ENCODE measurements at regions not wholly inside any gene's neighbourhood (a gene's known extent, or its start where the extent isn't known, plus 50 kb on each side); places are given as distances from the start of the nearest gene placed in this dataset.

DNA sequence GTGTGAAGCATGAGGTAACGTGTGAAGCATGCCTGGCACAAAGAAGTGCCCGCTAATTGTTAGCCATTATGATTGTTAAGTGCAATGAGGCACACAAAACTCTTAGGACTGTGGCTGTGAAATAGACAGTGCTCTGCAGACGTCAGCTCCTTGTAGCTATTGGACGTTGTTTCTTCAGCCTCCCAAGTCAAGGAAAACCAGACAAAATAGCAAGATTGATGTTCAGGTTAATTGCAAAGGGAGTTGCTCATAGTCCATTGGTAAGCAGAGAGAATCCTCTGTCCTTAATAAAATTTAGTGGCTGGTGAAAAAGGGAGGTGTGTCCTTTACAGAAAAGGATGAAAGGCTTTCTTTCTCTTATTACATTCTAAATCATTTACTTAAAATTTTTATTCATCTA is 54.6 kb upstream of the MBP start:
- Histone ChIP-seq H3K9me3 (ENCODE audit: control insufficient read depth, low read length) (no peaks in the 10 kb centered on the region), H3K4me2 (ENCODE audit: low read length, poor library complexity, severe bottlenecking) (no peak overlapping the region), H2BK12ac (ENCODE audit: low read length in 2 of 2) (no peak overlapping the region), H3K79me1 (replicated peaks; ENCODE audit: low read length, poor library complexity, severe bottlenecking) (no peaks in the 10 kb centered on the region), H2AFZ (ENCODE audit: low read depth, low read length) (no peak overlapping the region), H3K4ac (ENCODE audit: low read depth in 1 of 2, low read length in 2 of 2) (no peak overlapping the region), H3K18ac (ENCODE audit: low read depth in 1 of 2, low read length in 2 of 2) (no peak overlapping the region), H3K27ac (ENCODE audit: low read length, poor library complexity, severe bottlenecking) (no peak overlapping the region), H2BK120ac (ENCODE audit: low read depth, low read length) (no peak overlapping the region), H2BK15ac (ENCODE audit: low read depth, poor library complexity, severe bottlenecking) (no peak overlapping the region), H2BK5ac (ENCODE audit: low read depth, low read length, poor library complexity, severe bottlenecking) (no peak overlapping the region), H4K91ac (ENCODE audit: low read length) (no peak overlapping the region), H3K23ac (ENCODE audit: low read length in 2 of 2) (no peak overlapping the region), H3K4me1 (ENCODE audit: control insufficient read depth, insufficient read depth, low read depth, low read length) (peaks cover 3% of the 10 kb centered on the region), H3K27me3 (ENCODE audit: control insufficient read depth in 1 of 2, insufficient read depth in 1 of 2, low read length in 2 of 2) (no peaks in the 10 kb centered on the region), H4K8ac (ENCODE audit: low read length) (no peak overlapping the region), H3K4me3 (ENCODE audit: insufficient read depth in 1 of 2, low read depth in 1 of 2, low read length in 2 of 2) (no peak overlapping the region), H3K36me3 (ENCODE audit: control insufficient read depth in 1 of 2, insufficient read depth in 2 of 2, low read depth in 1 of 2, low read length in 2 of 2) (no peaks in the 10 kb centered on the region), H3K14ac (ENCODE audit: low read length in 2 of 2) (no peak overlapping the region), H3K9ac (ENCODE audit: low read length) (no peak overlapping the region), H2AK5ac (ENCODE audit: low read length, severe bottlenecking) (no peak overlapping the region)
- WGBS = 77% methylated on average over 4 of the region's 4 CpGs
- DNase-seq = no peak

DNA sequence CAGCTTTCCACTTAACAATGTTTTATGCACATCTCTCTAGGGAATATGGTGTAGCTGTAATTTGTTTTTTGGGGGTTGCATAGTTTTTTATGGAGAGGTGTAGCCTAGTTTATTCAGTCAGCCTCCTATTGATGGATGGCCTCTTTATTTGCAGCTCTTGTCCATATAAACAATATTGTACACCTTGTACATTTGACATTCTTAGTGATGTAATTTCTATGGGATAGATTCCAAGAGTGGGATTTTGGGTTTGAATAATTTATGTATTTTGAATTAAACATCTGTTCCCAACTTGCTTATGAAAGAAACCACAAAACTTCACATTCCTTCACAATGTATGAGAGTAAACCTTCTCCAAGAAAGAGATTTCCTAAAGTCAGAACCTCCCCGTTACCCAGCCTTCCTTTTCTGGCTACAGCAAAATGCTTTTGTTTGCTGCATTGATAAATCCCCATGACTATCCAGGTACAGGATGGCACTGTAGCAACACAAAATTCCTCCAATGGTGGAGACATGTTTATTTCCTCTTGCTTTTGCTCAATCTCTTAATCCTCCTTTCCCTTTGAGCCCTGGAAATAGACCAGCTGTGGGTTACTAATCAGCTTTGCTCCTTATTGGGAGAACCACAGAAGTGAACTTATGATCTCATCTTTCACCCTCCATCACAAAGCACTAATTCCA is 58.4 kb upstream of the GALR1 start:
- DNase-seq = peak; percentile 44
- Histone ChIP-seq H3K4ac (ENCODE audit: low read depth in 1 of 2, low read length in 2 of 2) (no peak overlapping the region), H3K36me3 (ENCODE audit: control insufficient read depth in 1 of 2, insufficient read depth in 2 of 2, low read depth in 1 of 2, low read length in 2 of 2) (no peaks in the 10 kb centered on the region), H2BK120ac (ENCODE audit: low read depth, low read length) (no peak overlapping the region), H3K9ac (ENCODE audit: low read length) (peak overlapping the region; percentile 37), H2AK5ac (ENCODE audit: low read length, severe bottlenecking) (no peak overlapping the region), H3K4me1 (ENCODE audit: control insufficient read depth, insufficient read depth, low read depth, low read length) (peaks cover 3% of the 10 kb centered on the region), H3K23ac (ENCODE audit: low read length in 2 of 2) (no peak overlapping the region), H2AFZ (ENCODE audit: low read depth, low read length) (no peak overlapping the region), H3K14ac (ENCODE audit: low read length in 2 of 2) (no peak overlapping the region), H3K4me2 (ENCODE audit: low read length, poor library complexity, severe bottlenecking) (no peak overlapping the region), H3K18ac (ENCODE audit: low read depth in 1 of 2, low read length in 2 of 2) (no peak overlapping the region), H3K79me1 (replicated peaks; ENCODE audit: low read length, poor library complexity, severe bottlenecking) (no peaks in the 10 kb centered on the region), H3K27me3 (ENCODE audit: control insufficient read depth in 1 of 2, insufficient read depth in 1 of 2, low read length in 2 of 2) (no peaks in the 10 kb centered on the region), H2BK12ac (ENCODE audit: low read length in 2 of 2) (no peak overlapping the region), H4K91ac (ENCODE audit: low read length) (no peak overlapping the region), H3K4me3 (ENCODE audit: insufficient read depth in 1 of 2, low read depth in 1 of 2, low read length in 2 of 2) (peak overlapping the region in 1 of 2 experiments; percentile 20), H2BK15ac (ENCODE audit: low read depth, poor library complexity, severe bottlenecking) (no peak overlapping the region), H3K27ac (ENCODE audit: low read length, poor library complexity, severe bottlenecking) (peak overlapping the region; percentile 28), H2BK5ac (ENCODE audit: low read depth, low read length, poor library complexity, severe bottlenecking) (no peak overlapping the region), H3K9me3 (ENCODE audit: control insufficient read depth, low read length) (no peaks in the 10 kb centered on the region), H4K8ac (ENCODE audit: low read length) (no peak overlapping the region)
- 82% methylated on average over 1 of the region's 1 CpG for WGBS

DNA sequence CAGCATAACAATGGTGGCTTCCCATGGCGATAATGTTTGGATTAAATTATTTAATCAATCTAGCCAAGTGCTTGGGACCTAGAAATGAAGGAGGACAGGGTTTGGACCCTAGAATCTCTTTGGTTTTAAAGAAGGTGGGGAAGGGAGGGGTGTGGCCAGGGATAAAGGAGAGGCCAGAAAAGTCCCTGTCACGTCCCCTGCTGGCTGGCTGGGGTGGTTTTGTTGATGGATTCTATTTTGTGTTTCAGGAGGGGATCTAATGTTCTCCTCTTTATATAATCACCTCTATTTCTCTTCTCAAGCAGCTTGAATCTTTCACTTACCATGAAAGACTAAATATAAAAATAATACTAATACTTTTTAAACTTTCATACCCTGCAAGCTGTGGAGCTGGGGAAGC is 52.6 kb upstream of the GALR1 start:
- Histone ChIP-seq H2BK120ac (ENCODE audit: low read depth, low read length) (no peak overlapping the region), H2AFZ (ENCODE audit: low read depth, low read length) (no peak overlapping the region), H3K4me3 (ENCODE audit: insufficient read depth in 1 of 2, low read depth in 1 of 2, low read length in 2 of 2) (no peak overlapping the region), H3K4ac (ENCODE audit: low read depth in 1 of 2, low read length in 2 of 2) (no peak overlapping the region), H2BK12ac (ENCODE audit: low read length in 2 of 2) (no peak overlapping the region), H3K27ac (ENCODE audit: low read length, poor library complexity, severe bottlenecking) (no peak overlapping the region), H3K4me1 (ENCODE audit: control insufficient read depth, insufficient read depth, low read depth, low read length) (peaks cover 4% of the 10 kb centered on the region), H3K4me2 (ENCODE audit: low read length, poor library complexity, severe bottlenecking) (no peak overlapping the region), H3K79me1 (replicated peaks; ENCODE audit: low read length, poor library complexity, severe bottlenecking) (no peaks in the 10 kb centered on the region), H3K18ac (ENCODE audit: low read depth in 1 of 2, low read length in 2 of 2) (no peak overlapping the region), H3K23ac (ENCODE audit: low read length in 2 of 2) (no peak overlapping the region), H2AK5ac (ENCODE audit: low read length, severe bottlenecking) (no peak overlapping the region), H3K9me3 (ENCODE audit: control insufficient read depth, low read length) (no peaks in the 10 kb centered on the region), H3K36me3 (ENCODE audit: control insufficient read depth in 1 of 2, insufficient read depth in 2 of 2, low read depth in 1 of 2, low read length in 2 of 2) (no peaks in the 10 kb centered on the region), H4K8ac (ENCODE audit: low read length) (no peak overlapping the region), H3K9ac (ENCODE audit: low read length) (no peak overlapping the region), H2BK5ac (ENCODE audit: low read depth, low read length, poor library complexity, severe bottlenecking) (no peak overlapping the region), H3K14ac (ENCODE audit: low read length in 2 of 2) (no peak overlapping the region), H2BK15ac (ENCODE audit: low read depth, poor library complexity, severe bottlenecking) (no peak overlapping the region), H3K27me3 (ENCODE audit: control insufficient read depth in 1 of 2, insufficient read depth in 1 of 2, low read length in 2 of 2) (no peaks in the 10 kb centered on the region), H4K91ac (ENCODE audit: low read length) (no peak overlapping the region)
- DNase-seq = no peak
- WGBS = 68% methylated on average over 1 of the region's 2 CpGs

DNA sequence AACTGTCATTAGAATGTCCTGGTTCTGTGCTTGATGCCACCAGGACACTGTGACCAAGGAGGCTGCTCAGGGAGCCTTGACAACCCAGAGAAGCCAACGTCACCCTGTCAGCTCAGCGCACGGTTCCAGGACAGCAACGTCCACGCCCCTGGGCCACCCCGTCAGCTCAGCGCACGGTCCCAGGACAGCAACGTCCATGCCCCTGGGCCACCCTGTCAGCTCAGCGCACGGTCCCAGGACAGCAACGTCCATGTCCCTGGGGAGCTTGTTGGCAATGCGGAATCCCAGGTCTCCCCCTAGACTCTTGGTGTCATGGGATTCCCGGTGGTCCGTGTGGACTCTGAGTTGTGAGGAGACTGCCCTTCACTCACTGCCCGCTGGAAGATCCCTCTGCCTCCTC is 51.0 kb upstream of the GALR1 start:
- H3K23ac ChIP-seq (ENCODE audit: low read length in 2 of 2) = no peak overlapping the region
- H3K4me1 ChIP-seq (ENCODE audit: control insufficient read depth, insufficient read depth, low read depth, low read length) = peaks cover 7% of the 10 kb centered on the region
- H2BK15ac ChIP-seq (ENCODE audit: low read depth, poor library complexity, severe bottlenecking) = no peak overlapping the region
- H3K79me1 ChIP-seq (replicated peaks; ENCODE audit: low read length, poor library complexity, severe bottlenecking) = no peaks in the 10 kb centered on the region
- H4K8ac ChIP-seq (ENCODE audit: low read length) = no peak overlapping the region
- no peak overlapping the region for H3K18ac ChIP-seq (ENCODE audit: low read depth in 1 of 2, low read length in 2 of 2)
- no peak overlapping the region for H2AFZ ChIP-seq (ENCODE audit: low read depth, low read length)
- no peaks in the 10 kb centered on the region for H3K36me3 ChIP-seq (ENCODE audit: control insufficient read depth in 1 of 2, insufficient read depth in 2 of 2, low read depth in 1 of 2, low read length in 2 of 2)
- no peak overlapping the region for H3K14ac ChIP-seq (ENCODE audit: low read length in 2 of 2)
- no peak overlapping the region for H2BK120ac ChIP-seq (ENCODE audit: low read depth, low read length)
- no peaks in the 10 kb centered on the region for H3K9me3 ChIP-seq (ENCODE audit: control insufficient read depth, low read length)
- no peak overlapping the region for H2BK5ac ChIP-seq (ENCODE audit: low read depth, low read length, poor library complexity, severe bottlenecking)
- no peak overlapping the region for H3K9ac ChIP-seq (ENCODE audit: low read length)
- peak overlapping the region in 1 of 2 experiments; percentile 3 for H3K4me3 ChIP-seq (ENCODE audit: insufficient read depth in 1 of 2, low read depth in 1 of 2, low read length in 2 of 2)
- no peak overlapping the region for H3K27ac ChIP-seq (ENCODE audit: low read length, poor library complexity, severe bottlenecking)
- no peak overlapping the region for H3K4ac ChIP-seq (ENCODE audit: low read depth in 1 of 2, low read length in 2 of 2)
- H3K27me3 ChIP-seq (ENCODE audit: control insufficient read depth in 1 of 2, insufficient read depth in 1 of 2, low read length in 2 of 2) = no peaks in the 10 kb centered on the region
- H2BK12ac ChIP-seq (ENCODE audit: low read length in 2 of 2) = no peak overlapping the region
- 89% methylated on average over 16 of the region's 16 CpGs for WGBS
- no peak for DNase-seq
- H2AK5ac ChIP-seq (ENCODE audit: low read length, severe bottlenecking) = no peak overlapping the region
- H3K4me2 ChIP-seq (ENCODE audit: low read length, poor library complexity, severe bottlenecking) = no peak overlapping the region
- H4K91ac ChIP-seq (ENCODE audit: low read length) = no peak overlapping the region

All from mesenchymal stem cell (in vitro differentiated cells and primary cell).